Stimulated activated CD8-positive, alpha-beta memory T cell treated with anti-CD3 and anti-CD28 coated beads, Interleukin-15, amount 100 ng/mL, for 1 hour (primary cell): ENCODE measurements at regions not wholly inside any gene's neighbourhood (a gene's known extent, or its start where the extent isn't known, plus 50 kb on each side); places are given as distances from the start of the nearest gene placed in this dataset.

ENCODE experiments used
- DNase-seq: peaks from one replicate; pipeline ENCODE4 v3.0.0-alpha.2; 2020; ENCODE audit warnings: low read depth

- DNase-seq: no peak
Observed at GRCh38 chr6:4327841-4328240, 192.5 kb upstream of the ECI2 start.

- DNase-seq: no peak
Observed at GRCh38 chr6:4324746-4325145, 189.4 kb upstream of the ECI2 start.

DNA sequence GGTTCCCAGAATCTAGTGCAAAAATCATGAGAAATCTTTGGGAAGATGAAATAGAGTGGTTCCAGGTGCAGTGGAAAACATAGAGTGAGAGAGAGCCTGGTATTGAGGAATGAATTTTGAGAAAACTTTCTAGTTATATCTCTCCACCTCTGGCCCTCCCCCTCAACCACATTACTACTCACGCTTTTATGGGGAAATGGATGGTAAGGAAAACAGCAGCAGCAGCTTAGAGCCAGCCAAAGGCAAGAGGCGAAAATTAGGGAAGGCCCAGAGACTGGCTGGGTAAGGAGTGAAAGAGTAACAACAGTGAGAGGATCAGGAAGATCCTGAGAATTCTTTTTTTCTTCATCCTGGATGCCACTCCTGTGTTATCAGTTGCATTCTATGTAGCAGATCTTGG lies 187.9 kb upstream of the ECI2 start:
- DNase-seq: no peak

- no peak for DNase-seq
Observed at GRCh38 chr6:4322846-4323309, 187.5 kb upstream of the ECI2 start.

- no peak for DNase-seq
Observed at GRCh38 chr6:4322134-4322845, 186.9 kb upstream of the ECI2 start.

- no peak for DNase-seq
Observed at GRCh38 chr6:4320860-4321259, 185.5 kb upstream of the ECI2 start.

GRCh38 chr6:4319981-4320683 lies 184.8 kb upstream of the ECI2 start:
- DNase-seq: no peak

DNA sequence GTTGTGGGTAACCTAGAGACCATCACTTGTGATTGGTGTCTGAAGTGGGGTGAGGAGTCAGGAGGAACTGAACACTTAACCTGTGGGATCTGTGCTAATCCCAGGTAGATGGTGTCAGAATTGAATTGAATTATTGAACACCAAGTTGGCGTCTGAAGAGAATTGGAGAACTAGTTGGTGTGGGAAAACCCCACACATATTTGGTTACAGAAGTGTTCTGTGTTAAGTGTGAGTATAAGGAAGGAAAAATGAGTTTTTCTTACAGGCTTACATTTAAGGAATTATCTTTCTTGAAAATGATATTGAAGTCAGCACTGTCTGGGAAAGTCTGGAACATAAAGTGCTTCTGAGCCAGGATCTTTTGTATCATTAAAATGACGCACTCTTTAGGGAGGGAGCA lies 182.9 kb upstream of the ECI2 start:
- no peak for DNase-seq

DNA sequence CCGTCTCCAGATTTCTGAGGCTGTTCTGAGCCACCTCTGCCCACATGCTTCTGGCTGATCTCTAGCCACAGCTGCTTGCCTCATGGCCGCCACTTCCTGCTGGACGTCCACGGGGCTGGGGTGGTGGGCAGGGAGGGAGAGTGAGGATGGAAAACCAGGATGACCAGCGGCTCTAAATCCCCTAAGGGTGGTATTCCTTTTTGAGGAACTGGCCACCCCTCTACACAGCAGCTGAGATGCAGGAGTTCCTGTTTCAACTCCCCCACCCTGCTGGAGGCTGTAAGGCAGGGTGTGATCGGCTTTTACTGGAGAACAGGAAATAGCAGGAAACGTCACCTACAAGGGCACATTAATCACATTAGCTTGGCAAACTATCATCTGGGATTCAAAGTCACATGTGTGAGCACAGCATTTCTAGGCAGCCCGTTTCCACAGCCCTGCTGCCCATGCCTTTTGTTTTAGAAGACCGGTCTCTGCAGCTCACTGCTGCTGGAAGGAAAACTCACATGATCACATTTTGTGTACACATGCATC lies 181.6 kb upstream of the ECI2 start:
- DNase-seq: no peak

DNA sequence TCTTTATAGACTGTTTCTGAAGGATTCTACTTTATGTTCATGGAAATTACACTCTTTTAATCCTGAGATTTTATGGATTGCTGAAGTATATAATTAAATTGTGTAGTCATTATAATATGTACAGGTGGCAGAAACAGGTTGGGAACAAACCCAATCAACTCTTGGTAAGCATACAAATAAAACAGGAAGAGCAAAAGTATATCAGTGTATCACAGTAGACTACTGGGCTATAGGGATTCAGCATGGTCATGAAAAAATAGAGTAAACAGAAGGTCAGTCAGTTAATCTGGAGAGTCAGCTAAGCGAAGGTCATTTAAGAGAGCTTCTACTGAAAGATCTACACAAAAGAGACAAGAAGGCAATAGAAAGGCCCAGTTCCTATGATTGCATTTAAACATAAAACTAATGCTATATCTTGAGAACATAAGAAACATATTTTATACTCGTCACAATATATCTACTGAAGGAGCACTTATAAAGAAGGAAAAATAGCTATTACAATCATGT lies 178.9 kb upstream of the ECI2 start:
- no peak for DNase-seq

DNA sequence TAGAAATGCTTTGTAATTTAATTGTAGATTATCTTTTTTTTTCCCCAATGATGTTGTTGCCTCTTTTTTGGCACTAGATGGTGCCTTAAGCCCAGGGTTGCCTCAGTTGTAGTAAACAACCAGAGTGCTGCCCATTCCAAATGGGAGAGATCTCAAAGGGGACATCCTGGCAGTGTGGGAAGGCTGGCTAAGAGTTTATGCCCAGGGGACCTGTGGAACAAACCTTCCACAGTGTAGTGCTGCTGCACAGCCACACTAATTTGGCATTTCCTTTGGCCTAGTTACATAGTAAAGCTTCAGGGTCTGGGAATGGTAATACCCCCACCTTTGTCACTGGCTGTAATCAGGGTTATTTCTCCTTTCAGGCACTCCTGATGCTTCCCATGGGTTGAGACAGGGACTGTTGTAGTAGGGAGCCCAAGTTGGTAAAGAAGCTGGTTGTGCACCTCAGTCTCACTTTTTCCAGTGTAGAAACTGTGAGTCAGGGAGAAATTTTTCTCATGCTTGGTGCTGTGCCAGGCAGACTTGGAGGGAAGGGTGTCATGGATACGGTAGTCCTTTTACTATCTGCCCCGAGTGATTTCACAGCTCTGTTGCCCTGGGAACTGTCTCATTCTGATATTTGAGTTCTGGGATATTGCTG lies 177.8 kb upstream of the ECI2 start:
- DNase-seq: no peak

- no peak for DNase-seq
Observed at GRCh38 chr6:4311976-4312860, 176.8 kb upstream of the ECI2 start.

DNA sequence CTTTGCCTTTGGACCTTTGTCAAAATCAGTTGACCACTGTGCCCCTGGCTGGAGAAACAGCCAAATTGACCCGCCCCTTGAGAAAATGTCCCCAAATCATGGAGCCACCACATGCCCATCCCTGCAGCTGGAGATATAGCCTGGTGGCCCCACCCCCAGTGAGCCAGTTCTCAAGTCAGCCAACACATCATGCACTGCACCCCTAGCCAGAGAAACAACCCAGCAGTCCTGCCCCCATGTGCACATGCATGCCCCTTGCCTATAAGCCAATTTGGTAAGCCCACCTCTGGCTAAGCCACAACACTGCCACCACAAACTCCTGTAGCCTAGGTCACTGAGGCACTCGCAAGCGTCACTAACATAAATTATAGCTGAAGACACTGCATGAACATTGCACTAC lies 174.2 kb upstream of the ECI2 start:
- no peak for DNase-seq

GRCh38 chr6:4308364-4308763 lies 173.0 kb upstream of the ECI2 start:
- DNase-seq: no peak

DNA sequence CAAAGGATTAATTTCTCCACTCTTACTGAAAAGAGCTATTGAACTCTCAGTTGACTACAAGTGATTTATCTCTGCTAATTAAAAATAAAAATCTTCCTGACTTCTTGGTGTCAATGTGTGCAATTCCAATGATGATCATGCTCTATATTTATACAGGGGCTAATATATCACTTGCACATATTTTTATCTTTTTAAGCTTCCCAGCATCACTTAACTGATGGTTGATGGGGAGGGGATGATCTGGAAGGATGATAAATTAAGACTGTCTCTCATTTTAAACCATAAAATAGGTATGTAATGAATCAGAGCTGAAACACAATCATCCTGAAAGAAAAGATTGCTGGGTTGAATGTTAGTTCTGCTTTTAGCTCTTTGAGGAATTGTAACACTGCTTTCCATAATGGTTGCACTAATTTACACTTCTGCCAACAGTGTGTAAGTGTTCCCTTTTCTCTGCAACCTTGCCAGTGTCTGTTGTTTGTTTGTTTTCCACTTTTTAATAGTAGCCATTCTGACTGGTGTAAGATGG lies 169.6 kb upstream of the ECI2 start:
- DNase-seq: no peak

- DNase-seq: no peak
Observed at GRCh38 chr6:4303638-4304037, 168.3 kb upstream of the ECI2 start.

GRCh38 chr6:4302524-4302923 lies 167.1 kb upstream of the ECI2 start:
- no peak for DNase-seq

DNA sequence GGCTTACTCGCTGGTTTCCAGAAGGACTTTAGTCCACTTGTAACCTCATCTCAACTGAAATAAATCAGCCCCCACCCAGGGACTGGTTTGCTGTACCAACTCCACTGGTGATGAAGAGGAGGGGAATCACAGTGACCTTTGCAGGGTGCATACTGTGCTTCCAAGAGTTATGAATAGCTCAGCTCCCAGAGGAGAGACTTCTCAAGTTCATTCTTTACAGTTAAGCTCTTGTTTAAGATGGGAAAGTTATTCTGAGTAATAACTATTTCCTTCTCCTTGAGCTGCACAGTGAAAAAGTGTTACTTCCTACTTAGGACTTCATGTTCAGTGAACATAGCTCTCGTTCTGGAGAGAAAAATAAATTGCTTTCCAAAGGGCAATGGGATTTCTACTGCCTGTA lies 166.5 kb upstream of the ECI2 start:
- no peak for DNase-seq

GRCh38 chr6:4300917-4301316 lies 165.5 kb upstream of the ECI2 start:
- DNase-seq: no peak

- DNase-seq: no peak
Observed at GRCh38 chr6:4299476-4299875, 164.1 kb upstream of the ECI2 start.

DNA sequence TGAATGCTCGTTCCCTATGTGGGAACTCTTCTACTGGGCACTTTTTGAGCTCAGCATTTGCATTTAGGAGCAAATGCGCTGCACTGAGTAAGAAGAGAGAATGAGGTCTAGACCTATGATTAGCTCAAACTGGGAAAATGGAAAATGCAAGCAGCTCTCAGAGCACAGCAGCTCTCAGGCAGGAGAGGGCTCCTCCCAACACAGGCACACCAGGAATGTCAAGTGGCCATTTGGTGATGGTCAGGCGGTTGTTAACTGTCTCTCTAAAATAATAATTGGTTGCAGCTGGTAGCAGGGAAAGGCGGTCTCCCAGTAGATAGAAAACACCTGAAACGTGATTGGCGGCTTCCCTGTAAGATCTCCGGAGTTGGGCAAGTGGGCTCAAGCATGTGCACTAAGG lies 162.0 kb upstream of the ECI2 start:
- no peak for DNase-seq

DNA sequence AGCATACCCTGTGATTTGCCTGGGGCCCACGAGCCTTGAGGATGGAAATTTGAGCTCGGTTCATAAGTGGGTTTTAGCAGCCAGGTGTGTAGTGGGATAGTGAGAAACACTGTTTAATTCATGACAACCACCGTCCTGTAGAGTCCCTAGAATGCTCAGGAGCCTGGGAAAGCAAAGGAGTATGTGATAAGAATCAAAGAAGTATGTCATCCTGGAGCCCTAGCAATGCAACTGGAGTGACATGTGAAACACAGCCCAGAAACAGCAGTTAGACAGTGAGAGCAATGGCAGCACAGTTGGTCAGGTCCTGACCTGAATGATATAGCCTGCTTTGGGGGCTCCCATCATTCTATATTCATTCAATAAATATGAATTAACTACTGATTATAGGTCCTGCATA lies 161.2 kb upstream of the ECI2 start:
- DNase-seq: no peak
